ENCODE measurements at regions not wholly inside any gene's neighbourhood (a gene's known extent, or its start where the extent isn't known, plus 50 kb on each side); places are given as distances from the start of the nearest gene placed in this dataset.

DNA sequence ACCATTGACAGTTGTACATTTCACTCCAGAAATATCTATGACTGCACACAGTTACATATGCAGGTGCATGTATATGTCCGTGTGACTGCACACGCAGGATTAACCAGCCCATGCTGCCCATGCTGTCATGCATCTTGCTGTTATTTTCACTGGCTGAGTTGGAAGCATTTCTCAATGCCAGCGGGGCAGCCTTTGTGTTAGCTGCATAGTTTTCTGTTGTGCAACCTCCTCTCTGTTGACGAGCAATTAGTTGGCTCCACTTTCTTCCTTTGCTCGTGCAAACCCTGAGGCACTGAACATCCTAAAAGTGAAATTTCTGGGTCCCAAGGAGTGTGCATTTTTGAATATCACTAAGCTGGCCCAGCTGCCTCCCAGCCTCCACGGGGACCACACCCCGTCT lies 133.4 kb upstream of the GLI2 start:
- TF ChIP-seq, protein P1, sequence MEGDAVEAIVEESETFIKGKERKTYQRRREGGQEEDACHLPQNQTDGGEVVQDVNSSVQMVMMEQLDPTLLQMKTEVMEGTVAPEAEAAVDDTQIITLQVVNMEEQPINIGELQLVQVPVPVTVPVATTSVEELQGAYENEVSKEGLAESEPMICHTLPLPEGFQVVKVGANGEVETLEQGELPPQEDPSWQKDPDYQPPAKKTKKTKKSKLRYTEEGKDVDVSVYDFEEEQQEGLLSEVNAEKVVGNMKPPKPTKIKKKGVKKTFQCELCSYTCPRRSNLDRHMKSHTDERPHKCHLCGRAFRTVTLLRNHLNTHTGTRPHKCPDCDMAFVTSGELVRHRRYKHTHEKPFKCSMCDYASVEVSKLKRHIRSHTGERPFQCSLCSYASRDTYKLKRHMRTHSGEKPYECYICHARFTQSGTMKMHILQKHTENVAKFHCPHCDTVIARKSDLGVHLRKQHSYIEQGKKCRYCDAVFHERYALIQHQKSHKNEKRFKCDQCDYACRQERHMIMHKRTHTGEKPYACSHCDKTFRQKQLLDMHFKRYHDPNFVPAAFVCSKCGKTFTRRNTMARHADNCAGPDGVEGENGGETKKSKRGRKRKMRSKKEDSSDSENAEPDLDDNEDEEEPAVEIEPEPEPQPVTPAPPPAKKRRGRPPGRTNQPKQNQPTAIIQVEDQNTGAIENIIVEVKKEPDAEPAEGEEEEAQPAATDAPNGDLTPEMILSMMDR (IDR thresholded peaks at IDR 0.05; ENCODE audit: low read depth, low read length, missing control alignments) = no peak
- no peak for DNase-seq (ENCODE audit: low read depth)
- no peak overlapping the region for H3K4me3 ChIP-seq (ENCODE audit: low read depth, low read length)

DNA sequence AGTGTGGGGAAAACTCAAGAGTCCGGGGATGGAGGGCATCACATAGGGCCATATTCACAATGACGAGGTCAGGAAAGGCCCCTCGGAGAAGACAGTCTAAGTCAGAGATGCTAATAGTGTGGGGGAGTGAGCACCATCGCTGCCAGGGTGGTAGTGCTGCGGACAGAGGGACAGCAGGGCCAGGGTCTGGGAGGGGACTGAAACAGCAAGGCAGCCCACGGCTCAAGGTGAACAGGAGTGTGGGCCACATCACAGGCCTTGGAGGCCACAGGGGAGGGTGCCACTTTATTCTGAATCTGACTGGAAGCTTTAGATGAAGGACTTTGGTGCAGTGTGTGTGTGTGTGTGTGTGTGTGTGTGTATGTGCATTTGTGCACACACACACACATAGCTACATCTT lies 130.9 kb upstream of the GLI2 start:
- no peak for DNase-seq (ENCODE audit: low read depth)
- TF ChIP-seq, protein P1 (IDR thresholded peaks at IDR 0.05; ENCODE audit: low read depth, low read length, missing control alignments) = no peak
- H3K4me3 ChIP-seq (ENCODE audit: low read depth, low read length) = no peak overlapping the region

DNA sequence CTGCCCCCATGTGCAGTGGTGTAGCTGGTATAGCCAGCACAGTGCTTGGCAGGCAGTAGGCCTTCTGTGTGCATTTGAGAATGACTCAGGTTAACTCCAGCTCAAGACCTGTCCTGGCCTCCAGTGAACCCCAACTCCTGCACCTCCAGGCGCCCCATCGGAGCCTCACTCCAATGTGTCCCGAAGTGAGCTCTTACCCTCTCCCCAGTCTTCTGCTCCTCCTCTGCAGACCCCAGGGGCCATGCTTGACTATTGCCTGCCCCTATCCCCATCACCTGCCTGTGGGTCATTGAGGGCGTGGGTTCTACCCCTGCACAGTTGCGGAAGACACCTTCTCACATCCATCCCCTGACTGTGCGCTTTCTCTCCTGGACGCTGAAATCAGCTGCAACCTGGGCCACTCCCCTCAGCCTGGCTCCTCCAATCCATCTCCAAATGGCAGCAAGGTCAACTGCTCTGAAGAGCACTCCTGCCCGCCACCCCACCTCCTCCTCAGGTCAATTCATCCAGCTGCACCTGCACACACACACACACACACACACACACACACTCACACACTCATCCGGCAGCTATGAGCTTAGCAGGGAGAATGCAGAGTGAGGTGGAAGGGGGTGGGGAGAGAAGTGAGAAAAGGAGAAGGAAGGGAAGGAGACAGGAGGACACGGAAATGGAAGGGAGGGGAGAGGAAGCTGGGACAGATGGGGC lies 130.3 kb upstream of the GLI2 start:
- no peak for DNase-seq (ENCODE audit: low read depth)
- H3K4me3 ChIP-seq (ENCODE audit: low read depth, low read length) = no peak overlapping the region
- TF ChIP-seq, protein P1 (IDR thresholded peaks at IDR 0.05; ENCODE audit: low read depth, low read length, missing control alignments) = no peak

DNA sequence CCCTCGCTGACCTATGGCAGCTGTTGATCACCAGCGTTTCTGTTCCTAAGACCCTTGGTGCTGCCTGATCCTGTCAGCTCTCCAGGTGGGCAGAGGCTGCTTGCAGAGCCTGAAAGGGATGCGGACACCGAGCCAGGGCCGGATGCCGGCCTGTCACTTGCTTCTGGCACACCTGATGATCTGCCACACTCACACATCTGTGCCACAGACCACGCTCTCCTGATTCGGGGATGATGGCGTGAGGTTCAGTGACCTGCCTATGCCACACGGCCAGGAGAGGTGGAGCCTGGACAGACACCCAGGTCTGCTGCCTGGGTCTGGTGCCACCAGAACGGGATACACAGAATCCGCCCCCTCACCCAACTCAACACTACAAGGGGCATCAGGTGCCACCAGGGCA lies 129.4 kb upstream of the GLI2 start:
- TF ChIP-seq, protein P1 (IDR thresholded peaks at IDR 0.05; ENCODE audit: low read depth, low read length, missing control alignments) = no peak
- H3K4me3 ChIP-seq (ENCODE audit: low read depth, low read length) = no peak overlapping the region
- DNase-seq (ENCODE audit: low read depth) = no peak

DNA sequence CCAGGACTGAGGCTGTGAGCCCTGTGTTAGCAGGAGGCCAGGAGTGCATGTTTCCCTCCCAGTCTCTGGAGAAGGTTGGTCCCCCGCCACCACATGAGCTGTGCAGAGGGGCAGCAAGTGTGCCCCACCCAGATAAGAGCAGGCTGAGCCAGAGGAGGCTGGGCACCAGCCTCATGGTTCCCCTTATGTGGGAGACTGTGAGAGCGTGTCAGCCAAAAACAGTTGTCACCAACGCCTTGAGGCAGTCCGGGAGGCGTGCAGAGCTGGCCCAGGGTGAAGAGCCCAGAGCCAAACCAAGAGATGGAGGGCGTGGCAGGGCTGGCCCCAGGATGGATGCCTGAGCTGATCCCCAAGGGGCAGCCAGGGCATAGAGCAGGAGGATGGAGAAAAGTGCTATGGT lies 128.7 kb upstream of the GLI2 start:
- H3K4me3 ChIP-seq (ENCODE audit: low read depth, low read length) = no peak overlapping the region
- no peak for DNase-seq (ENCODE audit: low read depth)
- TF ChIP-seq, protein P1 (IDR thresholded peaks at IDR 0.05; ENCODE audit: low read depth, low read length, missing control alignments) = no peak

DNA sequence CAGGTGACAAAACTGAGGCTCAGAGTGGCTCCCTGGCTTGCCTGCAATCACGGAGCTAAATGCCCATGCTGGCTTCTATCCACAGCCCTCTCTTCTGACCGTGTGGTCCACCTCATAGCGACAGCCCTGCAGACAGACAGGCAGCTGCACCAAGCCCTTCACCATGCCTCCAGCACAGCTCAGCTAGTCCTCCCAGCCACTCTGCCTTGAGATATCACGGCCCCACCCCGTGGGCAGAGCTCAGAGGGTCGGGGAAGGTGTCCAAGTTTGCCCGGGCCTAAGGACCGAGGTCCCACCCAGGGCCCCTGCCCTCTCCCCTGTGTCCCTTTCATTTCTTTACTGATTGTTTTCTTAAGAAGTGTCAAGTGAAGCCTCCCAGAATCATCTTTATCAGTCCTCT lies 128.2 kb upstream of the GLI2 start:
- TF ChIP-seq, protein P1 (IDR thresholded peaks at IDR 0.05; ENCODE audit: low read depth, low read length, missing control alignments) = no peak
- no peak for DNase-seq (ENCODE audit: low read depth)
- no peak overlapping the region for H3K4me3 ChIP-seq (ENCODE audit: low read depth, low read length)

DNA sequence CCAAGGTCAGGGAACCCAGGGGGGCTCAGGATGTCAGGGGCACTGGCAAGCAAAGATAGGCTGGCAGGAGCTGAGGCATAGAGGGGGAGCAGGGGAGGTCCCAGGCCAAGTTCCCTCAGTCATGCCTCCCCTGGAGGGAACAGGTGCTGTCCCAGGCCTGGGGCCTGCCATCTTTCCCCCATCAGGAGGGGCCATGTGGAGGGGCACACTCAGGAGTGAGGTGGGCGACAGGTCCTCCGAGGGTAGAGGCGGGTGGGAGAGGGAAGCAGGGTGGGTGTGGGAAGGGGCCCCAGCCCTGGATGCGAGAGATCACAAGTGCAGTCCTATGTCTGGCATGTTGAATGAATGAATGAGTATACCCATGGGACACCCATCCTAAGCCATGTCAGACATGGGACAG lies 127.7 kb upstream of the GLI2 start:
- DNase-seq (ENCODE audit: low read depth) = no peak
- no peak overlapping the region for H3K4me3 ChIP-seq (ENCODE audit: low read depth, low read length)
- TF ChIP-seq, protein P1 (IDR thresholded peaks at IDR 0.05; ENCODE audit: low read depth, low read length, missing control alignments) = no peak

Data from GM12864 (cell line).